Breast epithelium (tissue), 3 donors: ENCODE measurements at regions not wholly inside any gene's neighbourhood (a gene's known extent, or its start where the extent isn't known, plus 50 kb on each side); places are given as distances from the start of the nearest gene placed in this dataset.

Experiments used
- POLR2A ChIP-seq: fragments of 450-650 bp; IDR thresholded peaks from one replicate; pipeline ENCODE4 v1.6.1; 2016; ENCODE audit warnings: antibody characterized with exemption, mild to moderate bottlenecking, moderate library complexity
- TF ChIP-seq, protein P1 (sequence below), 3 donors: fragments of 450-650 bp; IDR thresholded peaks; one replicate each; pipeline ENCODE4 v1.5.1; 2016 to 2017; ENCODE audit warnings: antibody characterized with exemption in 3 of 3, mild to moderate bottlenecking in 3 of 3, moderate library complexity in 3 of 3

DNA sequence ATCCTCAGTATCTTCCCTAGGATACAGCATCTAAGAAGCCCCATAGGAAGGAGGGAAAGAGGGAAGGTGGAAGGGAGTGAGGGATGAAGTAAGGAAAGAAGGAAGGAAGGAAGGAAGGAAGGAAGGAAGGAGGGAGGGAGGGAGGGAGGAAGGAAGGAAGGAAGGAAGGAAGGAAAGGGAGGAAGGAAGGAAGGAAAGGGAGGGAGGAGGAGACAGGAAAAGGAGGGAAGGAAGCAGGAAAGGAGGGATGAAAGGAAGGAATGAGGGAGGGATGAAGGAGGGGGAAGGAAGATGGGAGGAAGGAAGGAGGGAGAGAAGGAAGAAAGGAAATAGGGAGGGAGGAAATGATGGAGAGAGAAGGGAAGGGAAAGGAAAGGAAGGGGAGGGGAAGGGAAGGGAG lies 455.6 kb upstream of the ZMIZ1 start:
- TF ChIP-seq, protein P1, sequence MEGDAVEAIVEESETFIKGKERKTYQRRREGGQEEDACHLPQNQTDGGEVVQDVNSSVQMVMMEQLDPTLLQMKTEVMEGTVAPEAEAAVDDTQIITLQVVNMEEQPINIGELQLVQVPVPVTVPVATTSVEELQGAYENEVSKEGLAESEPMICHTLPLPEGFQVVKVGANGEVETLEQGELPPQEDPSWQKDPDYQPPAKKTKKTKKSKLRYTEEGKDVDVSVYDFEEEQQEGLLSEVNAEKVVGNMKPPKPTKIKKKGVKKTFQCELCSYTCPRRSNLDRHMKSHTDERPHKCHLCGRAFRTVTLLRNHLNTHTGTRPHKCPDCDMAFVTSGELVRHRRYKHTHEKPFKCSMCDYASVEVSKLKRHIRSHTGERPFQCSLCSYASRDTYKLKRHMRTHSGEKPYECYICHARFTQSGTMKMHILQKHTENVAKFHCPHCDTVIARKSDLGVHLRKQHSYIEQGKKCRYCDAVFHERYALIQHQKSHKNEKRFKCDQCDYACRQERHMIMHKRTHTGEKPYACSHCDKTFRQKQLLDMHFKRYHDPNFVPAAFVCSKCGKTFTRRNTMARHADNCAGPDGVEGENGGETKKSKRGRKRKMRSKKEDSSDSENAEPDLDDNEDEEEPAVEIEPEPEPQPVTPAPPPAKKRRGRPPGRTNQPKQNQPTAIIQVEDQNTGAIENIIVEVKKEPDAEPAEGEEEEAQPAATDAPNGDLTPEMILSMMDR (IDR thresholded peaks at IDR 0.05) = no peak
- TF ChIP-seq POLR2A = no peak
